H1 (cell line): ENCODE measurements at regions not wholly inside any gene's neighbourhood (a gene's known extent, or its start where the extent isn't known, plus 50 kb on each side); places are given as distances from the start of the nearest gene placed in this dataset.

Source experiments
- CBX8 ChIP-seq: fragments of 300-800, 300-1000 bp; sonication (generic); IDR thresholded peaks from 2 replicates; pipeline ENCODE4 v1.7.1; 2016; ENCODE audit warnings: low read depth, low read length, borderline replicate concordance
- TCF12 ChIP-seq: IDR thresholded peaks from 2 replicates; pipeline ENCODE4 v1.6.1; 2011; ENCODE audit warnings: low read depth, mild to moderate bottlenecking, low read length
- TEAD4 ChIP-seq: IDR thresholded peaks from 2 replicates; pipeline ENCODE4 v1.6.1; 2012; ENCODE audit warnings: low read depth, low read length, inconsistent platforms, mixed read lengths
- TF ChIP-seq, protein P1 (sequence below): fragments of 300-600 bp; sonication (generic); IDR thresholded peaks from 2 replicates; pipeline ENCODE4 v1.7.1; 2012; ENCODE audit warnings: low read length, moderate library complexity, mild to moderate bottlenecking, inconsistent platforms; ENCODE audit not compliant: insufficient replicate concordance

GRCh38 chr1:165034136-165034809 is 322.2 kb downstream of the LMX1A start (continued):
- TF ChIP-seq, protein P1, sequence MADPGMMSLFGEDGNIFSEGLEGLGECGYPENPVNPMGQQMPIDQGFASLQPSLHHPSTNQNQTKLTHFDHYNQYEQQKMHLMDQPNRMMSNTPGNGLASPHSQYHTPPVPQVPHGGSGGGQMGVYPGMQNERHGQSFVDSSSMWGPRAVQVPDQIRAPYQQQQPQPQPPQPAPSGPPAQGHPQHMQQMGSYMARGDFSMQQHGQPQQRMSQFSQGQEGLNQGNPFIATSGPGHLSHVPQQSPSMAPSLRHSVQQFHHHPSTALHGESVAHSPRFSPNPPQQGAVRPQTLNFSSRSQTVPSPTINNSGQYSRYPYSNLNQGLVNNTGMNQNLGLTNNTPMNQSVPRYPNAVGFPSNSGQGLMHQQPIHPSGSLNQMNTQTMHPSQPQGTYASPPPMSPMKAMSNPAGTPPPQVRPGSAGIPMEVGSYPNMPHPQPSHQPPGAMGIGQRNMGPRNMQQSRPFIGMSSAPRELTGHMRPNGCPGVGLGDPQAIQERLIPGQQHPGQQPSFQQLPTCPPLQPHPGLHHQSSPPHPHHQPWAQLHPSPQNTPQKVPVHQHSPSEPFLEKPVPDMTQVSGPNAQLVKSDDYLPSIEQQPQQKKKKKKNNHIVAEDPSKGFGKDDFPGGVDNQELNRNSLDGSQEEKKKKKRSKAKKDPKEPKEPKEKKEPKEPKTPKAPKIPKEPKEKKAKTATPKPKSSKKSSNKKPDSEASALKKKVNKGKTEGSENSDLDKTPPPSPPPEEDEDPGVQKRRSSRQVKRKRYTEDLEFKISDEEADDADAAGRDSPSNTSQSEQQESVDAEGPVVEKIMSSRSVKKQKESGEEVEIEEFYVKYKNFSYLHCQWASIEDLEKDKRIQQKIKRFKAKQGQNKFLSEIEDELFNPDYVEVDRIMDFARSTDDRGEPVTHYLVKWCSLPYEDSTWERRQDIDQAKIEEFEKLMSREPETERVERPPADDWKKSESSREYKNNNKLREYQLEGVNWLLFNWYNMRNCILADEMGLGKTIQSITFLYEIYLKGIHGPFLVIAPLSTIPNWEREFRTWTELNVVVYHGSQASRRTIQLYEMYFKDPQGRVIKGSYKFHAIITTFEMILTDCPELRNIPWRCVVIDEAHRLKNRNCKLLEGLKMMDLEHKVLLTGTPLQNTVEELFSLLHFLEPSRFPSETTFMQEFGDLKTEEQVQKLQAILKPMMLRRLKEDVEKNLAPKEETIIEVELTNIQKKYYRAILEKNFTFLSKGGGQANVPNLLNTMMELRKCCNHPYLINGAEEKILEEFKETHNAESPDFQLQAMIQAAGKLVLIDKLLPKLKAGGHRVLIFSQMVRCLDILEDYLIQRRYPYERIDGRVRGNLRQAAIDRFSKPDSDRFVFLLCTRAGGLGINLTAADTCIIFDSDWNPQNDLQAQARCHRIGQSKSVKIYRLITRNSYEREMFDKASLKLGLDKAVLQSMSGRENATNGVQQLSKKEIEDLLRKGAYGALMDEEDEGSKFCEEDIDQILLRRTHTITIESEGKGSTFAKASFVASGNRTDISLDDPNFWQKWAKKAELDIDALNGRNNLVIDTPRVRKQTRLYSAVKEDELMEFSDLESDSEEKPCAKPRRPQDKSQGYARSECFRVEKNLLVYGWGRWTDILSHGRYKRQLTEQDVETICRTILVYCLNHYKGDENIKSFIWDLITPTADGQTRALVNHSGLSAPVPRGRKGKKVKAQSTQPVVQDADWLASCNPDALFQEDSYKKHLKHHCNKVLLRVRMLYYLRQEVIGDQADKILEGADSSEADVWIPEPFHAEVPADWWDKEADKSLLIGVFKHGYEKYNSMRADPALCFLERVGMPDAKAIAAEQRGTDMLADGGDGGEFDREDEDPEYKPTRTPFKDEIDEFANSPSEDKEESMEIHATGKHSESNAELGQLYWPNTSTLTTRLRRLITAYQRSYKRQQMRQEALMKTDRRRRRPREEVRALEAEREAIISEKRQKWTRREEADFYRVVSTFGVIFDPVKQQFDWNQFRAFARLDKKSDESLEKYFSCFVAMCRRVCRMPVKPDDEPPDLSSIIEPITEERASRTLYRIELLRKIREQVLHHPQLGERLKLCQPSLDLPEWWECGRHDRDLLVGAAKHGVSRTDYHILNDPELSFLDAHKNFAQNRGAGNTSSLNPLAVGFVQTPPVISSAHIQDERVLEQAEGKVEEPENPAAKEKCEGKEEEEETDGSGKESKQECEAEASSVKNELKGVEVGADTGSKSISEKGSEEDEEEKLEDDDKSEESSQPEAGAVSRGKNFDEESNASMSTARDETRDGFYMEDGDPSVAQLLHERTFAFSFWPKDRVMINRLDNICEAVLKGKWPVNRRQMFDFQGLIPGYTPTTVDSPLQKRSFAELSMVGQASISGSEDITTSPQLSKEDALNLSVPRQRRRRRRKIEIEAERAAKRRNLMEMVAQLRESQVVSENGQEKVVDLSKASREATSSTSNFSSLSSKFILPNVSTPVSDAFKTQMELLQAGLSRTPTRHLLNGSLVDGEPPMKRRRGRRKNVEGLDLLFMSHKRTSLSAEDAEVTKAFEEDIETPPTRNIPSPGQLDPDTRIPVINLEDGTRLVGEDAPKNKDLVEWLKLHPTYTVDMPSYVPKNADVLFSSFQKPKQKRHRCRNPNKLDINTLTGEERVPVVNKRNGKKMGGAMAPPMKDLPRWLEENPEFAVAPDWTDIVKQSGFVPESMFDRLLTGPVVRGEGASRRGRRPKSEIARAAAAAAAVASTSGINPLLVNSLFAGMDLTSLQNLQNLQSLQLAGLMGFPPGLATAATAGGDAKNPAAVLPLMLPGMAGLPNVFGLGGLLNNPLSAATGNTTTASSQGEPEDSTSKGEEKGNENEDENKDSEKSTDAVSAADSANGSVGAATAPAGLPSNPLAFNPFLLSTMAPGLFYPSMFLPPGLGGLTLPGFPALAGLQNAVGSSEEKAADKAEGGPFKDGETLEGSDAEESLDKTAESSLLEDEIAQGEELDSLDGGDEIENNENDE: no peak
- TF ChIP-seq TEAD4: no peak
- no peak for TF ChIP-seq TCF12
- TF ChIP-seq CBX8: no peak
